Endothelial cell of umbilical vein (primary cell): ENCODE measurements at regions not wholly inside any gene's neighbourhood (a gene's known extent, or its start where the extent isn't known, plus 50 kb on each side); places are given as distances from the start of the nearest gene placed in this dataset.

Source experiments
- POLR2A ChIP-seq: IDR thresholded peaks from 2 replicates; pipeline ENCODE4 v1.6.1; 2012; ENCODE audit warnings: low read depth, mild to moderate bottlenecking, control low read depth, low read length
- TF ChIP-seq, protein P1 (sequence below), 2 donors: IDR thresholded peaks; 1 replicate in 1 of 2; 2 replicates in 1 of 2; pipeline ENCODE4 v1.5.1; 2011; ENCODE audit warnings: low read length in 2 of 2, mild to moderate bottlenecking in 2 of 2, moderate library complexity in 2 of 2, control low read depth in 1 of 2, inconsistent platforms in 1 of 2, low read depth in 1 of 2; ENCODE audit not compliant: insufficient read depth in 1 of 2; ENCODE audit errors: extremely low read depth in 1 of 2

DNA sequence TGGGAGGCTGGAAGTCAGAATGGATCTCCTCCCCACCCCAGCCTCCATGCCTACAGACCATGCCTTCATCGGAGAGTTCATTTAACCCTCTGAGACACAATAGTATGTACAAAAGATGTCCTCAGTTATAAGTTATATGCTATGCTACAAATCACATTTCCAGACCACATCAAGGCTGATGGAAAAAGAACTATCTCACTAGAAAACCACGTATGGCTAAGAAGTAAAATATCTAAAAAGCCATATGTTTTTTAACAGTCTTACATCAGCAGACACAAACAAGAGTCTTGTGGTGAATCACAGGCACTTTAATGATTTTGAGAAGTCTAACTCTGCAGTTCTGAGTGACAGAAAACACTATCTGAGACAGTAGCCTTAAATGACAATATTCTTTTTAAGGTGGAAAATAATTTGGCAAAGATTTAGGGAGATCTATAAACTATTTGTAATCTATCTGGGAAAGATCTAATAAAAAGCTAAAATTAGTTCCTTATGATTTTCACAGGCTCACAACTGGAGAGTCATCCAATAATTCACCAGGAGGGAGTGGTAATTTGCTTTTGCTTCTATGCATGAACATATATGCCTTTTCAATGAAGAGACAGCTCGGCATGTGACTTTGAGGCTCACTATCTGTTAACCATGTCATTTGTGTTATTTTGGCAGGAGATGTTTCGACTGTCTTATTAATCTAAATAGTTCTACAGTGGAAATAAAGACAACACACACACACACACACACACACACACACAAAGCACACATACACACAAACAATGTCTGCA lies 197.5 kb downstream of the IRS1 start:
- TF ChIP-seq, protein P1, sequence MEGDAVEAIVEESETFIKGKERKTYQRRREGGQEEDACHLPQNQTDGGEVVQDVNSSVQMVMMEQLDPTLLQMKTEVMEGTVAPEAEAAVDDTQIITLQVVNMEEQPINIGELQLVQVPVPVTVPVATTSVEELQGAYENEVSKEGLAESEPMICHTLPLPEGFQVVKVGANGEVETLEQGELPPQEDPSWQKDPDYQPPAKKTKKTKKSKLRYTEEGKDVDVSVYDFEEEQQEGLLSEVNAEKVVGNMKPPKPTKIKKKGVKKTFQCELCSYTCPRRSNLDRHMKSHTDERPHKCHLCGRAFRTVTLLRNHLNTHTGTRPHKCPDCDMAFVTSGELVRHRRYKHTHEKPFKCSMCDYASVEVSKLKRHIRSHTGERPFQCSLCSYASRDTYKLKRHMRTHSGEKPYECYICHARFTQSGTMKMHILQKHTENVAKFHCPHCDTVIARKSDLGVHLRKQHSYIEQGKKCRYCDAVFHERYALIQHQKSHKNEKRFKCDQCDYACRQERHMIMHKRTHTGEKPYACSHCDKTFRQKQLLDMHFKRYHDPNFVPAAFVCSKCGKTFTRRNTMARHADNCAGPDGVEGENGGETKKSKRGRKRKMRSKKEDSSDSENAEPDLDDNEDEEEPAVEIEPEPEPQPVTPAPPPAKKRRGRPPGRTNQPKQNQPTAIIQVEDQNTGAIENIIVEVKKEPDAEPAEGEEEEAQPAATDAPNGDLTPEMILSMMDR (IDR thresholded peaks at IDR 0.05; ENCODE audit: extremely low read depth in 1 of 2, insufficient read depth in 1 of 2, low read depth in 1 of 2, low read length in 2 of 2), result no peak
- no peak for TF ChIP-seq POLR2A
